Stimulated activated CD4-positive, alpha-beta T cell treated with anti-CD3 and anti-CD28 coated beads, Interleukin-1b, Interleukin-23, amount 100 ng/mL, for 1 hour (primary cell): ENCODE measurements at regions not wholly inside any gene's neighbourhood (a gene's known extent, or its start where the extent isn't known, plus 50 kb on each side); places are given as distances from the start of the nearest gene placed in this dataset.

Source experiments
- DNase-seq, 2 donors: peaks; one replicate each; pipeline ENCODE4 v3.0.0-alpha.2; 2020; ENCODE audit warnings: low read depth in 2 of 2

- no peak for DNase-seq
Measured at GRCh38 chr1:47630346-47630745, 192.5 kb downstream of the FOXD2 start.

- no peak for DNase-seq
Measured at GRCh38 chr1:47631411-47631995, 193.7 kb downstream of the FOXD2 start.

GRCh38 chr1:47635111-47635510 is 197.3 kb downstream of the FOXD2 start:
- no peak for DNase-seq

- DNase-seq, result no peak
Measured at GRCh38 chr1:47635597-47635996, 197.8 kb downstream of the FOXD2 start.

- DNase-seq, result no peak
Measured at GRCh38 chr1:47637111-47637685, 199.4 kb downstream of the FOXD2 start.

GRCh38 chr1:47638240-47638639 is 200.4 kb downstream of the FOXD2 start:
- no peak for DNase-seq

GRCh38 chr1:47638713-47639112 is 200.9 kb downstream of the FOXD2 start:
- no peak for DNase-seq

- DNase-seq, result no peak
Measured at GRCh38 chr1:47643306-47644211, 205.7 kb downstream of the FOXD2 start.

GRCh38 chr1:47644212-47644573 is 206.3 kb downstream of the FOXD2 start:
- no peak for DNase-seq

GRCh38 chr1:47645151-47645550 is 207.3 kb downstream of the FOXD2 start:
- no peak for DNase-seq

- no peak for DNase-seq
Measured at GRCh38 chr1:47646676-47647075, 208.8 kb downstream of the FOXD2 start.

- DNase-seq, result no peak
Measured at GRCh38 chr1:47647327-47647845, 209.5 kb downstream of the FOXD2 start.

GRCh38 chr1:47650205-47650604 is 212.4 kb downstream of the FOXD2 start:
- DNase-seq, result no peak

- DNase-seq, result no peak
Measured at GRCh38 chr1:47650611-47651010, 212.8 kb downstream of the FOXD2 start.

- DNase-seq, result no peak
Measured at GRCh38 chr1:47651311-47652089, 213.7 kb downstream of the FOXD2 start.

- no peak for DNase-seq
Measured at GRCh38 chr1:47655521-47656300, 217.9 kb downstream of the FOXD2 start.

- no peak for DNase-seq
Measured at GRCh38 chr1:47656719-47657685, 219.2 kb downstream of the FOXD2 start.

- no peak for DNase-seq
Measured at GRCh38 chr1:47658161-47658920, 220.5 kb downstream of the FOXD2 start.

GRCh38 chr1:47659146-47659545 is 221.3 kb downstream of the FOXD2 start:
- no peak for DNase-seq
